SK-N-SH treated with all-trans-retinoic acid at 6 μM for 48 hours (cell line): ENCODE measurements at regions not wholly inside any gene's neighbourhood (a gene's known extent, or its start where the extent isn't known, plus 50 kb on each side); places are given as distances from the start of the nearest gene placed in this dataset.

ENCODE experiments used
- ATAC-seq: fragments of 200-7000 bp; cut with Tn5 transposase; 3 replicates; pipeline ENCODE4 v1.9.1; 2020; ENCODE audit warnings: mild to moderate bottlenecking, moderate library complexity
- BACH2 ChIP-seq: fragments of 250-450 bp; sonication (Bioruptor Pico); IDR thresholded peaks from 2 replicates; pipeline ENCODE4 v1.9.0; 2021; ENCODE audit warnings: mild to moderate bottlenecking, borderline replicate concordance
- CREB5 ChIP-seq: fragments of 250-450 bp; sonication (Bioruptor Pico); IDR thresholded peaks from 2 replicates; pipeline ENCODE4 v1.5.1; 2020; ENCODE audit warnings: low read depth, mild to moderate bottlenecking, moderate library complexity
- CSDC2 ChIP-seq: fragments of 250-450 bp; sonication (Bioruptor Pico); IDR thresholded peaks from 2 replicates; pipeline ENCODE4 v1.5.0; 2020; ENCODE audit warnings: mild to moderate bottlenecking, moderate library complexity
- ESRRG ChIP-seq: fragments of 250-450 bp; sonication (Bioruptor Pico); IDR thresholded peaks from 2 replicates; pipeline ENCODE4 v1.6.1; 2021; ENCODE audit warnings: mild to moderate bottlenecking
- GLIS3 ChIP-seq: fragments of 250-450 bp; sonication (Bioruptor Pico); IDR thresholded peaks from 2 replicates; pipeline ENCODE4 v1.5.0; 2020; ENCODE audit warnings: mild to moderate bottlenecking, moderate library complexity
- ISL1 ChIP-seq: fragments of 250-450 bp; sonication (Bioruptor Pico); IDR thresholded peaks from 2 replicates; pipeline ENCODE4 v2.1.2; 2022; ENCODE audit warnings: mild to moderate bottlenecking, moderate library complexity
- OSR1 ChIP-seq: fragments of 250-450 bp; sonication (Bioruptor Pico); IDR thresholded peaks from 2 replicates; pipeline ENCODE4 v1.8.0; 2022; ENCODE audit warnings: moderate library complexity, mild to moderate bottlenecking, inconsistent platforms
- RARB ChIP-seq: fragments of 250-450 bp; sonication (Bioruptor Pico); IDR thresholded peaks from 2 replicates; pipeline ENCODE4 v1.8.0; 2021; ENCODE audit warnings: mild to moderate bottlenecking, moderate library complexity
- SNAI2 ChIP-seq: fragments of 250-450 bp; sonication (Bioruptor Pico); IDR thresholded peaks from 2 replicates; pipeline ENCODE4 v1.5.0; 2020; ENCODE audit warnings: mild to moderate bottlenecking, moderate library complexity
- TCF4 ChIP-seq: fragments of 250-450 bp; sonication (Bioruptor Pico); IDR thresholded peaks from 2 replicates; pipeline ENCODE4 v1.8.0; 2021; ENCODE audit warnings: mild to moderate bottlenecking, moderate library complexity, borderline replicate concordance
- ZC3H10 ChIP-seq: fragments of 250-450 bp; sonication (Bioruptor Pico); IDR thresholded peaks from 2 replicates; pipeline ENCODE4 v1.5.1; 2021; ENCODE audit warnings: mild to moderate bottlenecking, moderate library complexity
- ZFP3 ChIP-seq: fragments of 250-450 bp; sonication (Bioruptor Pico); IDR thresholded peaks from 2 replicates; pipeline ENCODE4 v1.5.0; 2020; ENCODE audit warnings: mild to moderate bottlenecking, moderate library complexity
- ZFP30 ChIP-seq: fragments of 450-650 bp; formaldehyde crosslinking; IDR thresholded peaks from 2 replicates; pipeline ENCODE4 v1.5.0; 2022; ENCODE audit warnings: mild to moderate bottlenecking, moderate library complexity
- ZNF565 ChIP-seq: fragments of 450-650 bp; formaldehyde crosslinking; conservative IDR thresholded peaks from 2 replicates; pipeline ENCODE4 v1.5.0; 2020; ENCODE audit warnings: low read depth, mild to moderate bottlenecking, moderate library complexity
- ZNF70 ChIP-seq: fragments of 450-650 bp; formaldehyde crosslinking; IDR thresholded peaks from 2 replicates; pipeline ENCODE4 v1.5.0; 2020; ENCODE audit warnings: mild to moderate bottlenecking, moderate library complexity
- ZNF8 ChIP-seq: fragments of 450-650 bp; formaldehyde crosslinking; IDR thresholded peaks from 2 replicates; pipeline ENCODE4 v1.5.0; 2020; ENCODE audit warnings: mild to moderate bottlenecking, moderate library complexity
- TF ChIP-seq, protein P1 (sequence below): fragments of 250-450 bp; sonication (Bioruptor Pico); IDR thresholded peaks from 2 replicates; pipeline ENCODE4 v1.5.1; 2021; ENCODE audit warnings: mild to moderate bottlenecking, moderate library complexity
- TF ChIP-seq, protein P2 (sequence below): fragments of 250-450 bp; sonication (Bioruptor Pico); IDR thresholded peaks from 2 replicates; pipeline ENCODE4 v1.8.0; 2020; ENCODE audit warnings: mild to moderate bottlenecking, moderate library complexity, borderline replicate concordance
- TF ChIP-seq, protein P3 (sequence below): fragments of 250-450 bp; sonication (Bioruptor Pico); IDR thresholded peaks from 2 replicates; pipeline ENCODE4 v1.8.0; 2021; ENCODE audit warnings: low read depth, mild to moderate bottlenecking, moderate library complexity, borderline replicate concordance

DNA sequence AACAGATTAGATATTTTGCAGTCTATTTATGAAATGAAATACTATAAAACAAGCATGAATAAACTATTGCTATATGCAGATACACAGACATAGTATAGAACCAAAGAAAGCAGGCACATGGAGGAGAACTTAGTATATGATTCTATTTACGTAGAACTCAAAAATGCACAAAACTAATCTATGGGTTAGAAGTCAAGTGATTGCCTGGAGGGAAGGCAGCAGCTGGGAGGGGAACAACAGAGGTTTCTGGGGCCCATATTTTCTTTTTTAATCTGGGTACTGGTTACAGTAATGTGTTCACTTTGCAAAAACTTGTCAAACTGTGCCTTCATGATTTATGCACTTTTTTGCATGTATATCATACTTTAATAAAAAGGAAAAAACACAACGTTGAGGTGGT, 202.0 kb downstream of the BCAT1 start:
- ATAC-seq = no peak
- no peak for TF ChIP-seq OSR1 (CRISPR knock-in tag)
- TF ChIP-seq, protein P1, sequence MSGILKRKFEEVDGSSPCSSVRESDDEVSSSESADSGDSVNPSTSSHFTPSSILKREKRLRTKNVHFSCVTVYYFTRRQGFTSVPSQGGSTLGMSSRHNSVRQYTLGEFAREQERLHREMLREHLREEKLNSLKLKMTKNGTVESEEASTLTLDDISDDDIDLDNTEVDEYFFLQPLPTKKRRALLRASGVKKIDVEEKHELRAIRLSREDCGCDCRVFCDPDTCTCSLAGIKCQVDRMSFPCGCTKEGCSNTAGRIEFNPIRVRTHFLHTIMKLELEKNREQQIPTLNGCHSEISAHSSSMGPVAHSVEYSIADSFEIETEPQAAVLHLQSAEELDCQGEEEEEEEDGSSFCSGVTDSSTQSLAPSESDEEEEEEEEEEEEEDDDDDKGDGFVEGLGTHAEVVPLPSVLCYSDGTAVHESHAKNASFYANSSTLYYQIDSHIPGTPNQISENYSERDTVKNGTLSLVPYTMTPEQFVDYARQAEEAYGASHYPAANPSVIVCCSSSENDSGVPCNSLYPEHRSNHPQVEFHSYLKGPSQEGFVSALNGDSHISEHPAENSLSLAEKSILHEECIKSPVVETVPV = no peak
- TF ChIP-seq, protein P2, sequence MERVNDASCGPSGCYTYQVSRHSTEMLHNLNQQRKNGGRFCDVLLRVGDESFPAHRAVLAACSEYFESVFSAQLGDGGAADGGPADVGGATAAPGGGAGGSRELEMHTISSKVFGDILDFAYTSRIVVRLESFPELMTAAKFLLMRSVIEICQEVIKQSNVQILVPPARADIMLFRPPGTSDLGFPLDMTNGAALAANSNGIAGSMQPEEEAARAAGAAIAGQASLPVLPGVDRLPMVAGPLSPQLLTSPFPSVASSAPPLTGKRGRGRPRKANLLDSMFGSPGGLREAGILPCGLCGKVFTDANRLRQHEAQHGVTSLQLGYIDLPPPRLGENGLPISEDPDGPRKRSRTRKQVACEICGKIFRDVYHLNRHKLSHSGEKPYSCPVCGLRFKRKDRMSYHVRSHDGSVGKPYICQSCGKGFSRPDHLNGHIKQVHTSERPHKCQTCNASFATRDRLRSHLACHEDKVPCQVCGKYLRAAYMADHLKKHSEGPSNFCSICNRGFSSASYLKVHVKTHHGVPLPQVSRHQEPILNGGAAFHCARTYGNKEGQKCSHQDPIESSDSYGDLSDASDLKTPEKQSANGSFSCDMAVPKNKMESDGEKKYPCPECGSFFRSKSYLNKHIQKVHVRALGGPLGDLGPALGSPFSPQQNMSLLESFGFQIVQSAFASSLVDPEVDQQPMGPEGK = no peak
- no peak for TF ChIP-seq SNAI2
- no peak for TF ChIP-seq ZFP3 (CRISPR knock-in tag)
- no peak for TF ChIP-seq RARB (CRISPR knock-in tag)
- TF ChIP-seq ZNF565 (CRISPR knock-in tag) = no peak
- no peak for TF ChIP-seq TCF4 (CRISPR knock-in tag)
- no peak for TF ChIP-seq CSDC2 (CRISPR knock-in tag)

DNA sequence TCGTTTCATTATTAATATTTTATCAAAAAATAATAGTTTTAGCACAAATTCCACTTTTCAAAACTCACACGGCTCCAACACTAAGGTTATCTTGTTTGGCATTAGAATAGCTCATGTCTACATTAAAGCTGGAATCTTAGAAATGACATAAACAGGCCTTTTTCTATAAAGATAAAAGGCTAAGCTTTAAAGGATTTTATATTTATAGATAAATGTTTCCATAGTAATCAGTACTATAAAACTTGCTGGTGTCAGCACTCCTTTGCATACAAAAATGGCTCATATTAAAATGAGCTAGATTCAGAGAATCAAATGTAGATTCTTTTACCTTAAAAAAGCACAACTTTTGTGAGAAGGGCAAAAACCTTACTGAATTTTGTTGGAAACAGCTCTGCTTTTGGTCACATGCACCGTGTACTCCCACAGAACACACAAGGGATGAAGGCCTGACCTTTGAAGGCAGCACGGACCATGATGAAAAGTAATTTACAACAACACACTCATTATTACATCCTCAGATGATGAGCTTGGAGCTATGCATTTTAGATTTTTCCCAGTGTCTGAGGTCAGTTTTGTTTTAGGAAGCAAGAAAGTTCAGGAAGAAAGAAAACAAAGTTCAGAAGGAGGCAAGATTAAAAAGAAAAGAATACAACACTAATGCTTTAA, 202.8 kb downstream of the BCAT1 start:
- ATAC-seq = no peak

DNA sequence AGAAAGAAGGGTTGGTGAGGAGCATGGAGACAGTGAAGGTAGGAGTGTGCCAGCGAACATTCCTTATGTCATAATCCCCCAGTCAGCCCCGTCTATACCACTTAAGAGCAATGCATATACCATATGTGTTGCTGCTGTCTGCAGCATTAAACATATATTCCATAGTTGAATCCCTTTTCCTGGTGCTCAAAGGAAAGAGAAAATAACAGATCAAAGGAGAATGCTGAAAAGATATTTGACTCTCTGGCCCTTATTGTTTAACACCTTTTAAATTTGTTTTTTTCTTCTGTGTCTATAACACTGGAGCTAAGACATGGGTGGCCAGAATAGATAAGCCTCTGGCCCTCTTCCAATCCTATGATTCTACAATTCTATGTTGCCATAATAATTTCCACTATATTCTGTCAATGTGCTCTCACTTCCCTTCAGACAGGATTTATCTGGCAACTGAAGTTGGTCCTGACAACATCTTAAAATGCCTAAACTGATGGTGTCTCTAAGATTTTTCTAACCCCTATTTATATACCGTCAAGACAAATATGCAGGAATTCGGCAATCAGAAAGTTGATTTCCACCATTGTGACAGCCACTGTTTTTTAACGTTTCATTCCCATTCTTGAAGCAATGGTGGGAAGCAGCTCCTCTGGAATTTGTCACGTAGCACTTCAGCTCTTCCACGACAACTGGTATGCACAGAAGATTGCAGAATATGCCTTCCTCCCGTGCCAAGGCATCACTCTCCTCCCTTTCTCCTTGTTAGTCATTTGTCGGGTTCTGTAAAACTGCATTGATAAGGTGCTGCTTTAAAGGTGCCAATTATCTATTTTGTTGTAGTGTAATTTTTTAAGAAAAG, 204.7 kb downstream of the BCAT1 start:
- no peak for ATAC-seq
- TF ChIP-seq ISL1 (CRISPR knock-in tag) (no peak), GLIS3 (CRISPR knock-in tag) (no peak), ZFP3 (CRISPR knock-in tag) (no peak), ZFP30 (no peak), CSDC2 (CRISPR knock-in tag) (no peak), OSR1 (CRISPR knock-in tag) (no peak), CREB5 (CRISPR knock-in tag) (no peak), BACH2 (CRISPR knock-in tag) (no peak), ZNF565 (CRISPR knock-in tag) (no peak), ESRRG (CRISPR knock-in tag) (no peak), ZNF8 (CRISPR knock-in tag) (no peak), ZC3H10 (no peak), ZNF70 (CRISPR knock-in tag) (no peak)
- TF ChIP-seq, protein P2 = no peak
- TF ChIP-seq, protein P1 = no peak
- TF ChIP-seq, protein P3, sequence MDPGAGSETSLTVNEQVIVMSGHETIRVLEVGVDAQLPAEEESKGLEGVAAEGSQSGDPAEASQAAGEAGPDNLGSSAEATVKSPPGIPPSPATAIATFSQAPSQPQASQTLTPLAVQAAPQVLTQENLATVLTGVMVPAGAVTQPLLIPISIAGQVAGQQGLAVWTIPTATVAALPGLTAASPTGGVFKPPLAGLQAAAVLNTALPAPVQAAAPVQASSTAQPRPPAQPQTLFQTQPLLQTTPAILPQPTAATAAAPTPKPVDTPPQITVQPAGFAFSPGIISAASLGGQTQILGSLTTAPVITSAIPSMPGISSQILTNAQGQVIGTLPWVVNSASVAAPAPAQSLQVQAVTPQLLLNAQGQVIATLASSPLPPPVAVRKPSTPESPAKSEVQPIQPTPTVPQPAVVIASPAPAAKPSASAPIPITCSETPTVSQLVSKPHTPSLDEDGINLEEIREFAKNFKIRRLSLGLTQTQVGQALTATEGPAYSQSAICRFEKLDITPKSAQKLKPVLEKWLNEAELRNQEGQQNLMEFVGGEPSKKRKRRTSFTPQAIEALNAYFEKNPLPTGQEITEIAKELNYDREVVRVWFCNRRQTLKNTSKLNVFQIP (CRISPR knock-in tag) = no peak

More for the DNA sequence above, 202.8 kb downstream of the BCAT1 start:
- no peak for TF ChIP-seq ZNF70 (CRISPR knock-in tag)
- no peak for TF ChIP-seq ZNF8 (CRISPR knock-in tag)
- no peak for TF ChIP-seq ISL1 (CRISPR knock-in tag)
- TF ChIP-seq GLIS3 (CRISPR knock-in tag) = no peak
- TF ChIP-seq CREB5 (CRISPR knock-in tag) = no peak
- TF ChIP-seq ZC3H10 = no peak
